ENCODE measurements at regions not wholly inside any gene's neighbourhood (a gene's known extent, or its start where the extent isn't known, plus 50 kb on each side); places are given as distances from the start of the nearest gene placed in this dataset.

DNA sequence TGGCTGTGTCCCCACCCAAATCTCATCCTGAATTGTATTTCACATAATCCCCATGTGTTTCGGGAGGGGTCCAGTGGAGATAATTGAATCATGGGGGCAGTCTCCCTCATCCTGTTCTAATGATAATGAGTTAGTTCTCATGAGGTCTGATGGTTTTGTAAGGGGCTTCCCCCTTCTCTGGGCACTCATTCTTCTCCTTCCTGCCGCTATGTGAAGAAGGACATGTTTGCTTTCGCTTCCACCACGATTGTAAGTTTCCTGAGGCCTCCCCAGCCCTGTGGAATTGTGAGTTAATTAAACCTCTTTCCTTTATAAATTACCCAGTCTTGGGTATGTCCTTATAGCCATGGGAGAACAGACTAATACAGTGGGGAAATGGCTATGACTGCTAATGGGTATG, 72.7 kb upstream of the ZNF648 start:
- no peaks in the 10 kb centered on the region for H3K36me3 Mint-ChIP-seq
- Histone ChIP-seq H3K9me3 (ENCODE audit: control insufficient read depth, insufficient read depth, low read length) (peaks cover 3% of the 10 kb centered on the region), H3K4me3 (ENCODE audit: low read length) (no peak overlapping the region), H3K27me3 (ENCODE audit: control insufficient read depth, insufficient read depth, low read length) (no peaks in the 10 kb centered on the region), H3K4me1 (ENCODE audit: control insufficient read depth, insufficient read depth, low read length) (no peaks in the 10 kb centered on the region), H3K36me3 (ENCODE audit: control insufficient read depth, insufficient read depth, low read length) (no peaks in the 10 kb centered on the region), H3K27ac (ENCODE audit: low read length) (no peak overlapping the region)
- no peak for ATAC-seq
- peaks cover 6 to 13% of the 10 kb centered on the region in 2 donors for H3K27me3 Mint-ChIP-seq (ENCODE audit: low read depth in 2 of 2)
- H3K4me1 Mint-ChIP-seq, result no peaks in the 10 kb centered on the region
- intact Hi-C loops (cut with micrococcal nuclease), result no loop called here
- TF ChIP-seq, protein P1, sequence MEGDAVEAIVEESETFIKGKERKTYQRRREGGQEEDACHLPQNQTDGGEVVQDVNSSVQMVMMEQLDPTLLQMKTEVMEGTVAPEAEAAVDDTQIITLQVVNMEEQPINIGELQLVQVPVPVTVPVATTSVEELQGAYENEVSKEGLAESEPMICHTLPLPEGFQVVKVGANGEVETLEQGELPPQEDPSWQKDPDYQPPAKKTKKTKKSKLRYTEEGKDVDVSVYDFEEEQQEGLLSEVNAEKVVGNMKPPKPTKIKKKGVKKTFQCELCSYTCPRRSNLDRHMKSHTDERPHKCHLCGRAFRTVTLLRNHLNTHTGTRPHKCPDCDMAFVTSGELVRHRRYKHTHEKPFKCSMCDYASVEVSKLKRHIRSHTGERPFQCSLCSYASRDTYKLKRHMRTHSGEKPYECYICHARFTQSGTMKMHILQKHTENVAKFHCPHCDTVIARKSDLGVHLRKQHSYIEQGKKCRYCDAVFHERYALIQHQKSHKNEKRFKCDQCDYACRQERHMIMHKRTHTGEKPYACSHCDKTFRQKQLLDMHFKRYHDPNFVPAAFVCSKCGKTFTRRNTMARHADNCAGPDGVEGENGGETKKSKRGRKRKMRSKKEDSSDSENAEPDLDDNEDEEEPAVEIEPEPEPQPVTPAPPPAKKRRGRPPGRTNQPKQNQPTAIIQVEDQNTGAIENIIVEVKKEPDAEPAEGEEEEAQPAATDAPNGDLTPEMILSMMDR (IDR thresholded peaks at IDR 0.05), result no peak
- WGBS (ENCODE audit: insufficient coverage), result no CpG with 5 or more reads among the region's 4 CpGs
- H3K4me3 Mint-ChIP-seq, result no peak overlapping the region
- DNase-seq, result no peak
- no peak overlapping the region for H3K27ac Mint-ChIP-seq
- H3K9me3 Mint-ChIP-seq, result no peaks in the 10 kb centered on the region

DNA sequence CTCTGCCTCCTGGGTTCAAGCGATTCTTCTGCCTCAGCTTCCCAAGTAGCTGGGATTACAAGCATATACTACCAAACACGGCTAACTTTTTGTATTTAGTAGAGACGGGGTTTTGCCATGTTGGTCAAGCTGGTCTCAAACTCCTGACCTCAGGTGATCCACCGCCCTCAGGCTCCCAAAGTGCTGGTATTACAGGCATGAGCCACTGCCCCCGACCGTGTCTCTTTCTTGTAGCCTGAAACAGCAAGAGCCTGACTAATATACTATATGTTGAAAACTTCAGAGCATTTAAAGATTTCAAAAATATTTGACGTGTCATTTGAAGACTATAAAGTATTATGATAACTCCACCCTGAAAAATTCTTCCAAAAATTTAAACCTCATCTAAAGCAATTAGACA, 71.7 kb upstream of the ZNF648 start:
- Histone ChIP-seq H3K4me3 (ENCODE audit: low read length) (no peak overlapping the region), H3K27ac (ENCODE audit: low read length) (no peak overlapping the region), H3K36me3 (ENCODE audit: control insufficient read depth, insufficient read depth, low read length) (no peaks in the 10 kb centered on the region), H3K9me3 (ENCODE audit: control insufficient read depth, insufficient read depth, low read length) (peaks cover 3% of the 10 kb centered on the region), H3K27me3 (ENCODE audit: control insufficient read depth, insufficient read depth, low read length) (no peaks in the 10 kb centered on the region), H3K4me1 (ENCODE audit: control insufficient read depth, insufficient read depth, low read length) (no peaks in the 10 kb centered on the region)
- DNase-seq (no peak), ATAC-seq (no peak)
- Mint-ChIP-seq H3K36me3 (no peaks in the 10 kb centered on the region), H3K9me3 (no peaks in the 10 kb centered on the region), H3K4me1 (no peaks in the 10 kb centered on the region), H3K27me3 (ENCODE audit: low read depth in 2 of 2) (peaks cover 6 to 13% of the 10 kb centered on the region in 2 donors), H3K4me3 (no peak overlapping the region), H3K27ac (no peak overlapping the region)
- WGBS (ENCODE audit: insufficient coverage), result 92% methylated on average over 6 of the region's 7 CpGs
- intact Hi-C loops (cut with micrococcal nuclease), result no loop called here
- TF ChIP-seq, protein P1 (IDR thresholded peaks at IDR 0.05), result no peak

DNA sequence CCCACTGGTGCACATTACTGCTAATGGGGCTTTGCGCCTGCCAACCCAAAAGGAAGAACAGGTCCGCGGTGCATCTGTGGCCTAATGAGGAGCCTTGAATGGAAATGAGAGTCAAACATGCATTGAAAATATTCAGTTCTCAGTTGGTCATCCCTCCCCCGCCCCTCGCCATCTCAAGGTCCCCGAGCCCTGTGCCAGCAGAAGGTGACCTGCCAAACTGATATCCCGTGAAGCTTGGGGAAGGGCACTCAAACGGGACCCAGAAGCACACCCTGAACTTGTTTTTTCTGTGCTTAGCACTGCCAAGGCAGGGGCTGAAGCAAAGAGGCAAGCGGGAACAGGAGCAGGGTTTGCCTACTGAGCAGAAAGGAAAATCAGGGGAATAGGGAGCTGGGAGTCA, 67.9 kb upstream of the ZNF648 start:
- H3K27me3 Mint-ChIP-seq (ENCODE audit: low read depth in 2 of 2), result peaks cover 6 to 24% of the 10 kb centered on the region in 2 donors
- Histone ChIP-seq H3K9me3 (ENCODE audit: control insufficient read depth, insufficient read depth, low read length) (peaks cover 3% of the 10 kb centered on the region), H3K36me3 (ENCODE audit: control insufficient read depth, insufficient read depth, low read length) (no peaks in the 10 kb centered on the region), H3K27me3 (ENCODE audit: control insufficient read depth, insufficient read depth, low read length) (no peaks in the 10 kb centered on the region), H3K4me1 (ENCODE audit: control insufficient read depth, insufficient read depth, low read length) (no peaks in the 10 kb centered on the region), H3K27ac (ENCODE audit: low read length) (no peak overlapping the region), H3K4me3 (ENCODE audit: low read length) (no peak overlapping the region)
- H3K9me3 Mint-ChIP-seq, result no peaks in the 10 kb centered on the region
- no peaks in the 10 kb centered on the region for H3K4me1 Mint-ChIP-seq
- 91% methylated on average over 9 of the region's 9 CpGs for WGBS (ENCODE audit: insufficient coverage)
- no peak for DNase-seq
- no peak overlapping the region for H3K4me3 Mint-ChIP-seq
- H3K36me3 Mint-ChIP-seq, result no peaks in the 10 kb centered on the region
- TF ChIP-seq, protein P1 (IDR thresholded peaks at IDR 0.05), result no peak
- no peak for ATAC-seq
- H3K27ac Mint-ChIP-seq, result no peak overlapping the region
- intact Hi-C loops (cut with micrococcal nuclease), result no loop called here

DNA sequence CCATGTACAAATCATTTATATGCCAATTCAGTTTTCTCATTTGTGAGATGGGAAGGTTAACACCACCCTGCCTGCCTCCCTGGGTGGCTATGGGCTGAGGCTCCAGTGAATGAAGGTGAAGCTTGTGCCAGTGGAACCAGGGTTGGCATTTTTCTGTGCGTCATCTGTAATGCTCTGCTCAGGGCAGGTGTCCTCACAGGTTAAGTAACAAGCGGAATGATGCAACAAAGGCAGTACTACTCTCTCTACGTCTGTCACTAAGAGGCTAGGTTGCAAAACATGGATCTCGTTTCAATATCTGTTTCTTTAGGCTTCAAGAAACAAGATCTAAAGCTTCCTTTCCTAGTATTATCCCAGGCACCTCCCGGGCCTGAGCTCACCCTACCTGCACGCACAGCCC, 67.0 kb upstream of the ZNF648 start:
- H3K36me3 ChIP-seq (ENCODE audit: control insufficient read depth, insufficient read depth, low read length), result no peaks in the 10 kb centered on the region
- intact Hi-C loops (cut with micrococcal nuclease), result no loop called here

More for the DNA sequence above, 67.0 kb upstream of the ZNF648 start:
- H3K27ac ChIP-seq (ENCODE audit: low read length), result no peak overlapping the region
- Mint-ChIP-seq H3K36me3 (no peaks in the 10 kb centered on the region), H3K27me3 (ENCODE audit: low read depth in 2 of 2) (peaks cover 6 to 24% of the 10 kb centered on the region in 2 donors), H3K4me3 (no peak overlapping the region), H3K27ac (no peak overlapping the region), H3K4me1 (no peaks in the 10 kb centered on the region), H3K9me3 (no peaks in the 10 kb centered on the region)
- WGBS (ENCODE audit: insufficient coverage), result 81% methylated on average over 6 of the region's 6 CpGs
- no peak overlapping the region for H3K4me3 ChIP-seq (ENCODE audit: low read length)
- H3K4me1 ChIP-seq (ENCODE audit: control insufficient read depth, insufficient read depth, low read length), result no peaks in the 10 kb centered on the region
- no peaks in the 10 kb centered on the region for H3K27me3 ChIP-seq (ENCODE audit: control insufficient read depth, insufficient read depth, low read length)
- no peak for DNase-seq
- TF ChIP-seq, protein P1 (IDR thresholded peaks at IDR 0.05), result no peak
- no peak for ATAC-seq
- H3K9me3 ChIP-seq (ENCODE audit: control insufficient read depth, insufficient read depth, low read length), result no peaks in the 10 kb centered on the region
